A673 (cell line): ENCODE measurements at regions not wholly inside any gene's neighbourhood (a gene's known extent, or its start where the extent isn't known, plus 50 kb on each side); places are given as distances from the start of the nearest gene placed in this dataset.

Experiments used
- BruUV-seq: library from RNA; stranded (reverse); fragments of 400-500 nt; replicated peaks from 2 replicates; lab custom pipeline; 2021; lab: Mats Ljungman, UMichigan
- CTCF ChIA-PET: fragments of 300-600 bp; sonication (Branson Sonifier 250); formaldehyde crosslinking; loops from one replicate; lab custom pipeline; 2022; ENCODE audit warnings: antibody characterized with exemption; lab: Charles Lee
- POLR2A ChIA-PET: fragments of 300-600 bp; sonication (Branson Sonifier 250); formaldehyde crosslinking; loops from one replicate; lab custom pipeline; 2022; ENCODE audit warnings: antibody characterized with exemption; ENCODE audit not compliant: low non-redundant PET; lab: Charles Lee
- DNase-seq: peaks from one replicate; pipeline ENCODE4 v3.0.0-alpha.2; 2015; ENCODE audit warnings: low spot score
- H3K27ac ChIP-seq: fragments of 200-600 bp; sonication (generic); 2 replicates; pipeline ENCODE4 v1.5.1; 2016; ENCODE audit warnings: mixed run types, low read depth, mild to moderate bottlenecking, mixed read lengths, antibody characterized with exemption, low read length; ENCODE audit not compliant: poor library complexity, severe bottlenecking
- H3K27me3 ChIP-seq: fragments of 200-600 bp; sonication (generic); replicated peaks from 2 replicates; pipeline ENCODE4 v1.6.1; 2017; ENCODE audit warnings: mixed run types, low read depth, mild to moderate bottlenecking, mixed read lengths, antibody characterized with exemption, low read length; ENCODE audit not compliant: insufficient read depth, poor library complexity
- H3K36me3 ChIP-seq: fragments of 200-600 bp; sonication (generic); 2 replicates; pipeline ENCODE4 v1.6.1; 2016; ENCODE audit warnings: mixed run types, mild to moderate bottlenecking, mixed read lengths, antibody characterized with exemption, low read length; ENCODE audit not compliant: insufficient read depth, poor library complexity, severe bottlenecking
- H3K4me1 ChIP-seq: fragments of 200-600 bp; sonication (generic); 2 replicates; pipeline ENCODE4 v1.6.1; 2017; ENCODE audit warnings: mixed run types, mild to moderate bottlenecking, mixed read lengths, antibody characterized with exemption, low read length; ENCODE audit not compliant: insufficient read depth, poor library complexity, severe bottlenecking
- H3K4me3 ChIP-seq: fragments of 200-600 bp; sonication (generic); 2 replicates; pipeline ENCODE4 v1.5.1; 2016; ENCODE audit warnings: low read depth, mixed run types, mild to moderate bottlenecking, mixed read lengths, low read length; ENCODE audit not compliant: poor library complexity, severe bottlenecking
- H3K9me3 ChIP-seq: fragments of 200-600 bp; sonication (generic); 2 replicates; pipeline ENCODE4 v1.6.1; 2016; ENCODE audit warnings: mixed run types, low read depth, mild to moderate bottlenecking, mixed read lengths, antibody characterized with exemption, low read length; ENCODE audit not compliant: poor library complexity, severe bottlenecking
- EZH2 ChIP-seq: fragments of 200-600 bp; sonication (generic); IDR thresholded peaks from 2 replicates; pipeline ENCODE4 v1.6.1; 2017; ENCODE audit warnings: borderline replicate concordance, low read depth, mild to moderate bottlenecking, mixed read lengths, antibody characterized with exemption, low read length; ENCODE audit not compliant: poor library complexity, severe bottlenecking
- intact Hi-C: fragments of 100-400 bp; cut with micrococcal nuclease; formaldehyde crosslinking; loops from one replicate; pipeline ENCODE4 v1.10.0; 2022; ENCODE audit not compliant: unreplicated experiment
- TF ChIP-seq, protein P1 (sequence below): fragments of 300-800, 200-600 bp; sonication (generic); conservative IDR thresholded peaks from 2 replicates; pipeline ENCODE4 v1.5.1; 2017; ENCODE audit warnings: low read depth, mild to moderate bottlenecking, antibody characterized with exemption, low read length, moderate library complexity, mixed read lengths

DNA sequence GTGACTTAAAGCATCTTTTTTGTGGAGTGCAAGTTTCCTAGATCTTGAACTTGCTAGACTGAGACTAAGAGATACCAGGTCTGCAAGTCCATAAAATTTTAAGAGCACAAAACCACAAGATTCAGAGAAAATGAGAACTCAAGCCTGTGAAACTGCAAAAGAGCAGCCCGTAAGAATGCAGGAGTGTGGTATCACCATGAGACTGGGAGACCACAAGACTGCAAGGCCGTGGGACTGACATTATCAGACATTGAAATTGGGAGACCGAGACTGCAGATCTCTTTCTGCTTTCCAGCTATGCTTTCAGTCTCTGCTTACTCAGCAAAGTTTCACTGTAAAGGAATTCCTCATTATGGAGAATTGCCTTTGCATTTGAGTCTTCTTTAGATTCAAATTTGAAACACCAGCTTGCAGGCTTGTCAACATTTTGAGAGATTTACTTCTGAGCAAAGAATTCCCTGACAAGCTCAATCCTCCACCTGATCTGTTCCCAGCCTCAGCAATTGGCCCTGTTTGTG is 621.2 kb downstream of the KCNA4 start:
- H3K4me1 ChIP-seq: no peaks in the 10 kb centered on the region
- H3K36me3 ChIP-seq: no peaks in the 10 kb centered on the region
- ChIA-PET POLR2A (no interaction called here), CTCF (no interaction called here)
- intact Hi-C loops: no loop called here
- no TSS peak for BruUV-seq
- peaks cover 5% of the 10 kb centered on the region for H3K27me3 ChIP-seq
- H3K27ac ChIP-seq: no peak overlapping the region
- TF ChIP-seq, protein P1, sequence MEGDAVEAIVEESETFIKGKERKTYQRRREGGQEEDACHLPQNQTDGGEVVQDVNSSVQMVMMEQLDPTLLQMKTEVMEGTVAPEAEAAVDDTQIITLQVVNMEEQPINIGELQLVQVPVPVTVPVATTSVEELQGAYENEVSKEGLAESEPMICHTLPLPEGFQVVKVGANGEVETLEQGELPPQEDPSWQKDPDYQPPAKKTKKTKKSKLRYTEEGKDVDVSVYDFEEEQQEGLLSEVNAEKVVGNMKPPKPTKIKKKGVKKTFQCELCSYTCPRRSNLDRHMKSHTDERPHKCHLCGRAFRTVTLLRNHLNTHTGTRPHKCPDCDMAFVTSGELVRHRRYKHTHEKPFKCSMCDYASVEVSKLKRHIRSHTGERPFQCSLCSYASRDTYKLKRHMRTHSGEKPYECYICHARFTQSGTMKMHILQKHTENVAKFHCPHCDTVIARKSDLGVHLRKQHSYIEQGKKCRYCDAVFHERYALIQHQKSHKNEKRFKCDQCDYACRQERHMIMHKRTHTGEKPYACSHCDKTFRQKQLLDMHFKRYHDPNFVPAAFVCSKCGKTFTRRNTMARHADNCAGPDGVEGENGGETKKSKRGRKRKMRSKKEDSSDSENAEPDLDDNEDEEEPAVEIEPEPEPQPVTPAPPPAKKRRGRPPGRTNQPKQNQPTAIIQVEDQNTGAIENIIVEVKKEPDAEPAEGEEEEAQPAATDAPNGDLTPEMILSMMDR: no peak
- no peak for TF ChIP-seq EZH2
- H3K4me3 ChIP-seq: no peak overlapping the region
- DNase-seq: no peak
- no peaks in the 10 kb centered on the region for H3K9me3 ChIP-seq

DNA sequence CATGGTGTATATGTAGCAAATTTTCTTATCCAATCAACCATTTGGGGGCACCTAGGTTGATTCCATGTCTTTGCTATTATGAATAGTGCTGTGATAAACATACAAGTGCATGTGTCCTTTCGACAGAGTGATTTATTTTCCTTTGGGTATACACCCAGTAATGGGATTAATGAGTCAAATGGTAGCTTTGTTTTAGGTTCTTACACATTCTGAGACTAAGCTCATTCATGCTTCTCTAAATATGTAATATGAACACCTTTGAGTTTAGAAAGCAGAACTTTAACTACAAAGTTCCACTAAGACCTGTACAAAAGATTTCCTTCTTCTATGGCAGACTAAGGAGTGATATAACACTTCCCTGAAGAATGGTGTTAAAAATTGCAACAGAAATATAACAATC is 627.0 kb downstream of the KCNA4 start:
- no peaks in the 10 kb centered on the region for H3K4me1 ChIP-seq
- POLR2A ChIA-PET: no interaction called here
- TF ChIP-seq EZH2: no peak
- TF ChIP-seq, protein P1: no peak
- H3K27ac ChIP-seq: no peak overlapping the region
- no peaks in the 10 kb centered on the region for H3K9me3 ChIP-seq
- no TSS peak for BruUV-seq
- CTCF ChIA-PET: no interaction called here
- no peak for DNase-seq
- peaks cover 5% of the 10 kb centered on the region for H3K27me3 ChIP-seq
- no peak overlapping the region for H3K4me3 ChIP-seq
- intact Hi-C loops: no loop called here
- H3K36me3 ChIP-seq: no peaks in the 10 kb centered on the region

DNA sequence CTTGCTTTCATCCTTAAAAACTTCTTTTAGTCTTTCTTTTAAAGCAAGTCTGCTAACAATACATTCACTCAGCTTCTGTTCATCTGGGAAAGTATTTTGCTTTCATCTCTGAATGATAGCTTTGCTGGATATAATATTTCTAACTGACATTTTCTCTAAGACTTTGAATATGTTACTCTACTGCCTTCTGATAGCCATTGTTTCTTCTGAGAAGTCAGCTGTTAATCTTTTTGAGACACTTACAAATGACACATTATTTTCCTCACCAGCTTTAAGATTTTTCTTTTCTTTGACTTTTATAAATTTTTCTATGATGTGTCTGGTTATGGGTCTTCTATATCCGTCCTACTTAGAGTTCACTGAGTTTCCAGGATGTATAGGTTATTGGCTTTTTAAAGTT is 643.1 kb downstream of the KCNA4 start:
- intact Hi-C loops: no loop called here
- H3K36me3 ChIP-seq: no peaks in the 10 kb centered on the region
- no peak overlapping the region for H3K4me3 ChIP-seq
- H3K27me3 ChIP-seq: no peaks in the 10 kb centered on the region
- ChIA-PET CTCF (no interaction called here), POLR2A (no interaction called here)
- BruUV-seq: no TSS peak
- no peak for DNase-seq
- TF ChIP-seq EZH2: no peak
- TF ChIP-seq, protein P1: no peak
- no peak overlapping the region for H3K27ac ChIP-seq
- no peaks in the 10 kb centered on the region for H3K4me1 ChIP-seq
- H3K9me3 ChIP-seq: peaks cover 19% of the 10 kb centered on the region
